Neuronal stem cell (in vitro differentiated cells): ENCODE measurements at regions not wholly inside any gene's neighbourhood (a gene's known extent, or its start where the extent isn't known, plus 50 kb on each side); places are given as distances from the start of the nearest gene placed in this dataset.

ENCODE experiments used
- DNase-seq: peaks from one replicate; pipeline ENCODE4 v3.0.0-alpha.2; 2013; ENCODE audit warnings: low spot score
- H2AFZ ChIP-seq: one replicate; pipeline ENCODE4 v1.6.1; 2013; ENCODE audit warnings: mild to moderate bottlenecking, low read length, inconsistent platforms
- H2AK5ac ChIP-seq: 2 replicates; pipeline ENCODE4 v1.6.1; 2013; ENCODE audit warnings: low read depth, mild to moderate bottlenecking, inconsistent platforms, low read length, moderate library complexity, mixed read lengths
- H2BK120ac ChIP-seq: 2 replicates; pipeline ENCODE4 v1.6.1; 2013; ENCODE audit warnings: low read depth, mild to moderate bottlenecking, inconsistent platforms, low read length, moderate library complexity, mixed read lengths
- H2BK12ac ChIP-seq: one replicate; pipeline ENCODE4 v1.6.1; 2013; ENCODE audit warnings: low read length, inconsistent platforms
- H2BK15ac ChIP-seq: 2 replicates; pipeline ENCODE4 v1.6.1; 2013; ENCODE audit warnings: mild to moderate bottlenecking, low read length, inconsistent platforms, mixed read lengths
- H2BK5ac ChIP-seq: one replicate; pipeline ENCODE4 v1.6.1; 2013; ENCODE audit warnings: inconsistent platforms, mild to moderate bottlenecking, low read length, moderate library complexity
- H3K14ac ChIP-seq: one replicate; pipeline ENCODE4 v1.6.1; 2013; ENCODE audit warnings: low read length, inconsistent platforms
- H3K18ac ChIP-seq: 2 replicates; pipeline ENCODE4 v1.6.1; 2013; ENCODE audit warnings: low read length, inconsistent platforms
- H3K23ac ChIP-seq: 2 replicates; pipeline ENCODE4 v1.6.1; 2013; ENCODE audit warnings: low read depth, mild to moderate bottlenecking, mixed read lengths, low read length, inconsistent platforms; ENCODE audit not compliant: poor library complexity
- H3K27ac ChIP-seq: replicated peaks from 3 replicates; pipeline ENCODE4 v1.5.1; 2013; ENCODE audit warnings: low read length, inconsistent platforms
- H3K27me3 ChIP-seq, 3 experiments: 2 replicates each; pipeline ENCODE4 v1.6.1; 2013; ENCODE audit warnings: low read length in 3 of 3, mild to moderate bottlenecking in 2 of 3, inconsistent platforms in 1 of 3, low read depth in 1 of 3, mixed read lengths in 1 of 3, moderate library complexity in 1 of 3; ENCODE audit not compliant: control insufficient read depth in 3 of 3, insufficient read depth in 3 of 3
- H3K36me3 ChIP-seq, 2 donors: replicated peaks in 1 of 2; 2 replicates each; pipeline ENCODE4 v1.6.1; 2013; ENCODE audit warnings: low read length in 2 of 2; ENCODE audit not compliant: control insufficient read depth in 2 of 2, insufficient read depth in 2 of 2
- H3K4ac ChIP-seq: 2 replicates; pipeline ENCODE4 v1.6.1; 2013; ENCODE audit warnings: inconsistent platforms, mild to moderate bottlenecking, low read length, moderate library complexity
- H3K4me1 ChIP-seq, 2 donors: 1 replicate in 1 of 2; 2 replicates in 1 of 2; pipeline ENCODE4 v1.6.1; 2013; ENCODE audit warnings: low read length in 2 of 2, low read depth in 1 of 2; ENCODE audit not compliant: control insufficient read depth in 2 of 2, insufficient read depth in 1 of 2
- H3K4me2 ChIP-seq: one replicate; pipeline ENCODE4 v1.6.1; 2013; ENCODE audit warnings: mild to moderate bottlenecking, low read length, inconsistent platforms; ENCODE audit not compliant: insufficient read depth, poor library complexity, severe bottlenecking
- H3K4me3 ChIP-seq, 2 donors: 2 replicates each; pipeline ENCODE4 v1.5.1; 2013; ENCODE audit warnings: low read length in 2 of 2, mild to moderate bottlenecking in 2 of 2, inconsistent platforms in 1 of 2, moderate library complexity in 1 of 2
- H3K79me1 ChIP-seq: one replicate; pipeline ENCODE4 v1.6.1; 2013; ENCODE audit warnings: low read depth, mild to moderate bottlenecking, inconsistent platforms, low read length, moderate library complexity
- H3K9ac ChIP-seq: one replicate; pipeline ENCODE4 v1.6.1; 2013; ENCODE audit warnings: mild to moderate bottlenecking, low read depth, low read length, inconsistent platforms; ENCODE audit not compliant: poor library complexity
- H3K9me3 ChIP-seq, 2 donors: replicated peaks in 1 of 2; 2 replicates each; pipeline versions ENCODE3 to v1.6.1; 2013; ENCODE audit warnings: low read length in 2 of 2, mild to moderate bottlenecking in 2 of 2, inconsistent platforms in 1 of 2, low read depth in 1 of 2, mixed read lengths in 1 of 2, moderate library complexity in 1 of 2; ENCODE audit not compliant: control insufficient read depth in 2 of 2, insufficient read depth in 1 of 2
- H4K8ac ChIP-seq: one replicate; pipeline ENCODE4 v1.6.1; 2013; ENCODE audit warnings: low read depth, mild to moderate bottlenecking, inconsistent platforms, low read length, moderate library complexity
- H4K91ac ChIP-seq: one replicate; pipeline ENCODE4 v1.6.1; 2013; ENCODE audit warnings: low read length, low read depth, mild to moderate bottlenecking, inconsistent platforms; ENCODE audit not compliant: poor library complexity
- WGBS, 2 donors: extraction: QIAGEN DNeasy Blood & Tissue Kit; methylation state at CpG; one replicate each; pipeline ENCODE4 v1.1.7; 2013; ENCODE audit warnings: missing lambda C conversion rate in 2 of 2, mixed read lengths in 1 of 2; ENCODE audit not compliant: insufficient read length in 2 of 2, insufficient replicate concordance in 1 of 2; ENCODE audit errors: extremely low coverage in 2 of 2; 5-methylcytosine and 5-hydroxymethylcytosine counted together

DNA sequence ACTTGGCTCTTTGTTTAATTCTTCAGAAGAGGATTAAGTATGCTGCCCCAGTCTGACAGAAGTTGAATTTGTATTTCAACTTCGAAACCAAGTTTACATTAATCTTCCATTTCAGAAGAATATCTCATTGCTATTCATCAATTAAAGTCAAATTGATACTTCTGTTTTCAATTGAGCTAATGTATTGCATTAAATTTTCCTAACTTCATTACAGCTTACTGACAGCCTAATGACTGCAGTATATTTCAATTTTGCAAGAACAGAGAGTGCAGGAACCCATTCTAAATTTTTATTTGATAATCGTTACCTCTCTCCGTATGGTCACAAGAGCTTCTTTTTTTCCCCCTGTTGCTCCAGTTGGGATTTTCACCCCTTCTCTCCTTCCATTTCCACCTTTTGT lies 218.0 kb downstream of the CALCRL start:
- Histone ChIP-seq H3K36me3 (no peaks in the 10 kb centered on the region), H4K91ac (no peak overlapping the region), H3K4me1 (peaks cover 0 to 5% of the 10 kb centered on the region in 2 donors), H4K8ac (no peak overlapping the region), H3K4ac (no peak overlapping the region), H2BK15ac (no peak overlapping the region), H2BK12ac (no peak overlapping the region), H3K9me3 (no peaks in the 10 kb centered on the region), H3K18ac (no peak overlapping the region), H3K27me3 (no peaks in the 10 kb centered on the region), H3K27ac (no peak overlapping the region), H3K4me3 (no peak overlapping the region), H3K4me2 (no peak overlapping the region), H3K9ac (no peak overlapping the region), H3K14ac (no peak overlapping the region), H3K23ac (no peak overlapping the region), H2BK120ac (no peak overlapping the region), H2AK5ac (no peak overlapping the region), H2AFZ (no peak overlapping the region), H3K79me1 (no peaks in the 10 kb centered on the region), H2BK5ac (no peak overlapping the region)
- DNase-seq: no peak
- no CpG with 5 or more reads among the region's 3 CpGs for WGBS, 2 donors

DNA sequence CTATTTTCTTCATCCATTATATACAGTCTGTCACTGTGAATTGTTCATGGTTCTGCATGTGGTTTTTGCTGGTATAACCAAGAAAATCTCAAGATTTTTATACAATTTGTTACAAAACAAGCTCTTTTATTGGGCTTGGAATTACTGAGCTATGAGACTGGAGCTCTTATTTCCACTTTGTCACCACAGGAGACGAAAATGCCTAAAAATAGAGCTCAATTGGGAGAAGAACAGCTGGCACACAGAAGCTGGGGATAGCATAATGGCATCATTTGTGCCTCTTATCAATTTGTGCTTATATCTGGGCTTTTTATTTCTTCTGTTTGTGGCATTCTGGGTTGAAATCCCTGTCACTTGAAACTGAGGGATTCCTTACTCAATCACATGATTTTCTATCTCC lies 219.1 kb downstream of the CALCRL start:
- Histone ChIP-seq H2AFZ (no peak overlapping the region), H3K18ac (no peak overlapping the region), H3K4me3 (no peak overlapping the region), H3K27ac (no peak overlapping the region), H3K14ac (no peak overlapping the region), H3K9ac (no peak overlapping the region), H3K4me1 (peaks cover 0 to 5% of the 10 kb centered on the region in 2 donors), H2BK5ac (no peak overlapping the region), H2BK120ac (no peak overlapping the region), H2AK5ac (no peak overlapping the region), H3K23ac (no peak overlapping the region), H3K9me3 (peaks cover 0 to 1% of the 10 kb centered on the region in 2 donors), H4K8ac (no peak overlapping the region), H3K36me3 (no peaks in the 10 kb centered on the region), H2BK15ac (no peak overlapping the region), H3K4me2 (no peak overlapping the region), H3K4ac (no peak overlapping the region), H2BK12ac (no peak overlapping the region), H3K79me1 (no peaks in the 10 kb centered on the region), H3K27me3 (no peaks in the 10 kb centered on the region), H4K91ac (no peak overlapping the region)
- WGBS, 2 donors: no CpG with 5 or more reads among the region's 1 CpG
- no peak for DNase-seq

DNA sequence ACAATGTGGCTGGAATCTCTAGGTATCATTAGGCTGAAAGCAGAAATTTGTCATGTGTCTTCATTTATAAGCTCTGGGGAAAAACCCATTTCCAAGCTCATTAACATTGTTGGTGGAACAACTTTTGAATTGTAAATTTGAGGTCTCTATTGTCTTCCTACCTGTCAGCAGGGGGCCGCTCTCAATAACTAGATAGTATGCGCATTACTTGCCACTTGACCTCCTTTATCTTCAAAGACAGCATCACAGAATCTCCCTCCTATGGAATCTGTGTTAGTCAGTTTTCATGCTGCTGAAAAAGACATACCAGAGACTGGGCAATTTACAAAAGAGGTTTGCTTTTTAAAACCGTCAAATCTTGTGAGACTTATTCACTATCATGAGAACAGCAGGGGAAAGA lies 223.1 kb downstream of the CALCRL start:
- H3K27me3 ChIP-seq: no peaks in the 10 kb centered on the region
- WGBS, 2 donors: no CpG with 5 or more reads among the region's 3 CpGs
- H3K36me3 ChIP-seq: no peaks in the 10 kb centered on the region
- DNase-seq: no peak
- H2AK5ac ChIP-seq: no peak overlapping the region
- peaks cover 0 to 5% of the 10 kb centered on the region in 2 donors for H3K4me1 ChIP-seq
- H2BK120ac ChIP-seq: no peak overlapping the region
- H3K4me3 ChIP-seq: no peak overlapping the region
- H3K18ac ChIP-seq: no peak overlapping the region
- H3K9me3 ChIP-seq: peaks cover 0 to 18% of the 10 kb centered on the region in 2 donors
- H3K79me1 ChIP-seq: no peaks in the 10 kb centered on the region
- no peak overlapping the region for H3K4ac ChIP-seq
- H3K27ac ChIP-seq: no peak overlapping the region
- no peak overlapping the region for H3K9ac ChIP-seq
- H2BK12ac ChIP-seq: no peak overlapping the region
- no peak overlapping the region for H3K4me2 ChIP-seq
- H2BK15ac ChIP-seq: no peak overlapping the region
- no peak overlapping the region for H3K14ac ChIP-seq
- H4K91ac ChIP-seq: no peak overlapping the region
- H4K8ac ChIP-seq: no peak overlapping the region
- no peak overlapping the region for H2BK5ac ChIP-seq
- H3K23ac ChIP-seq: no peak overlapping the region
- H2AFZ ChIP-seq: no peak overlapping the region

DNA sequence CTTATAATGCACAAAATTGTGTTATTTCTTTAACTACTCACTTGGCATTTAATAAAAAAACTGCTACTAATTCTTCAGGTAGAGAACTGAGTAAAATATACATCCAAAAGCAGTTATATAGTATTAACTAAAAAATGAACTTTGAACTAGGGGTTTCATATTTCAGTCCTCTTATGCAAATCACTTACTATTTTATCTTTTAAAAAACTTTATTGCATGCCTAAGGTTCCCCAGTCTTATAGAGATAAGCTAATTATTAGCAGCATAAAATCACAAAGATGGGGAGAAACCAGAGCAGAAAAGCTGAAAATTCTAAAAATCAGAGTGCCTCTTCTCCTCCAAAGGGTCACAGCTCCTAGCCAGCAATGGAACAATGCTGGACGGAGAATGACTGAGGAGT lies 228.0 kb downstream of the CALCRL start:
- no peak overlapping the region for H2BK15ac ChIP-seq
- no peak overlapping the region for H2AK5ac ChIP-seq
- H3K4me3 ChIP-seq: no peak overlapping the region
- H3K9ac ChIP-seq: no peak overlapping the region
- H3K4me2 ChIP-seq: no peak overlapping the region
- H3K27ac ChIP-seq: no peak overlapping the region
- no peak overlapping the region for H2BK12ac ChIP-seq
- no peak overlapping the region for H3K4ac ChIP-seq
- H4K8ac ChIP-seq: no peak overlapping the region
- no peak overlapping the region for H3K14ac ChIP-seq
- no peaks in the 10 kb centered on the region for H3K36me3 ChIP-seq
- no peaks in the 10 kb centered on the region for H3K27me3 ChIP-seq
- H2AFZ ChIP-seq: no peak overlapping the region
- H3K4me1 ChIP-seq: no peaks in the 10 kb centered on the region
- H4K91ac ChIP-seq: no peak overlapping the region
- H2BK120ac ChIP-seq: no peak overlapping the region
- DNase-seq: no peak
- H3K23ac ChIP-seq: no peak overlapping the region
- WGBS, 2 donors: no CpG with 5 or more reads among the region's 1 CpG
- no peak overlapping the region for H3K18ac ChIP-seq
- peaks cover 0 to 21% of the 10 kb centered on the region in 2 donors for H3K9me3 ChIP-seq
- H2BK5ac ChIP-seq: no peak overlapping the region
- no peaks in the 10 kb centered on the region for H3K79me1 ChIP-seq
